ENCODE measurements at regions not wholly inside any gene's neighbourhood (a gene's known extent, or its start where the extent isn't known, plus 50 kb on each side); places are given as distances from the start of the nearest gene placed in this dataset.

DNA sequence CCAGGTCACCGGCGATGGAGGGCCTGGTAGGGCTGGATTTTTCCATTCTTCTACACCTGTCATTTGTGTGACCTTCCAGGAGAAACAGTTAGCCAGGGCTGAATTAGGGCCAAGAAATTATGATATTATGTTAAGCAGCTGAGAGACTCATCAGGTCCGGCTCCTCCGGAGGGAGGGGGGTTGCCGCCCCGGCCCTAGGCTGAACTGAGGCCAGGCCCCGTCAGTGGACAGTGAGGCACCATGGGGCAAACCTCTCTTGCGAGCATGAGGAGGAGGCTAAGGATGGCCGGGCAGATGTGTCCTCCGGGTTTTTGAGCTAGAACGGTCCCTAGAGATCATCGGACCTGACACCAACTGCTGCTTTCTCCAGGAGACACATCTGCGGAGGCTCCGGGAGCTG lies 150.1 kb downstream of the SOX11 start:
- TF ChIP-seq, protein P1, sequence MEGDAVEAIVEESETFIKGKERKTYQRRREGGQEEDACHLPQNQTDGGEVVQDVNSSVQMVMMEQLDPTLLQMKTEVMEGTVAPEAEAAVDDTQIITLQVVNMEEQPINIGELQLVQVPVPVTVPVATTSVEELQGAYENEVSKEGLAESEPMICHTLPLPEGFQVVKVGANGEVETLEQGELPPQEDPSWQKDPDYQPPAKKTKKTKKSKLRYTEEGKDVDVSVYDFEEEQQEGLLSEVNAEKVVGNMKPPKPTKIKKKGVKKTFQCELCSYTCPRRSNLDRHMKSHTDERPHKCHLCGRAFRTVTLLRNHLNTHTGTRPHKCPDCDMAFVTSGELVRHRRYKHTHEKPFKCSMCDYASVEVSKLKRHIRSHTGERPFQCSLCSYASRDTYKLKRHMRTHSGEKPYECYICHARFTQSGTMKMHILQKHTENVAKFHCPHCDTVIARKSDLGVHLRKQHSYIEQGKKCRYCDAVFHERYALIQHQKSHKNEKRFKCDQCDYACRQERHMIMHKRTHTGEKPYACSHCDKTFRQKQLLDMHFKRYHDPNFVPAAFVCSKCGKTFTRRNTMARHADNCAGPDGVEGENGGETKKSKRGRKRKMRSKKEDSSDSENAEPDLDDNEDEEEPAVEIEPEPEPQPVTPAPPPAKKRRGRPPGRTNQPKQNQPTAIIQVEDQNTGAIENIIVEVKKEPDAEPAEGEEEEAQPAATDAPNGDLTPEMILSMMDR (conservative IDR thresholded peaks at IDR 0.05) = no peak
- no peak for TF ChIP-seq ZFX (IDR thresholded peaks at IDR 0.05)
